ENCODE measurements at regions not wholly inside any gene's neighbourhood (a gene's known extent, or its start where the extent isn't known, plus 50 kb on each side); places are given as distances from the start of the nearest gene placed in this dataset.

DNA sequence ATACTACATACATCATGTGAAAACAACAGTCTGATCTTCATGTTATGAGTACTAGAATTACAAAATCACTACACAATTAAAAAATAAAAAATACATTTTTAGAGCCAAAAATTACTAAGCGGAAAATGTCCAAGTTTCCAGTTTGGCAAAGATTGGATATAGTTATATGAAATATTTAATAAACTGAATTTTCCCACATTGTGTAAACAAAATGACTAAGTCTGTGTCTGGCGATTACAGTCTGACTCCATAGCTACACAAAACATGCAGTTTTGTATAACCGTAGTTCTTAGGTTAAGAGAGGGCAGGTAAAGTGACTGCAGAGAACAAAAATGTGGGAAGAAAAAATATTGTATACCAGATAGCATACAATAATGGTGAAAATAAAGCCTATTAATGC is 59.2 kb upstream of the TMEM47 start:
- TF ChIP-seq POLR2AphosphoS5 (IDR thresholded peaks at IDR 0.05; ENCODE audit: low read depth) (no peak), CTCF (IDR thresholded peaks at IDR 0.05; ENCODE audit: insufficient read depth, low read length) (no peak)
- H3K27me3 ChIP-seq (ENCODE audit: insufficient read depth, poor library complexity, severe bottlenecking) = no peaks in the 10 kb centered on the region
- no peak for DNase-seq (ENCODE audit: low read depth in 1 of 2, low spot score in 1 of 2)
- no peak overlapping the region for H3K27ac ChIP-seq (replicated peaks)
- H3K4me3 ChIP-seq (replicated peaks; ENCODE audit: insufficient read depth, low read length) = no peak overlapping the region

DNA sequence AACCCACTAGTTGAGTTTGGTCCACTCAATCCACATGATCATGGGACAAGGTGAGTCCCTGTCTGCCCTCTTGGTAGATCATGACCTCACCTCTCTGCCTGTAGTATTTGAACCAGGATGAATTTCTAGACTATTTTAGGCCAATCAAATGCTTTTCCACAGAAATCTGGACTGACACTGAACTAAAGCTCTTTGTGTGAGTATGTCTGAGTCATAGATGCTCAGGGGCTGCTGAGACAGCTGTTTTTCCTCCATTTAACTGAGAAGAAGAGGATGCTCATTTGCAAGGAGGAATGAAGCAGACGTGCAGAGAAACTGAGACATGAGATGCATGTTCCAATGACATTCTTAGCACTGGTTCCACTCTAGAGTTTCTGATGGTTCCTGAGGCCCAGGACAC is 77.3 kb upstream of the TMEM47 start:
- Histone ChIP-seq H3K27ac (replicated peaks) (no peak overlapping the region), H3K27me3 (ENCODE audit: insufficient read depth, poor library complexity, severe bottlenecking) (no peaks in the 10 kb centered on the region), H3K4me3 (replicated peaks; ENCODE audit: insufficient read depth, low read length) (no peak overlapping the region)
- TF ChIP-seq CTCF (IDR thresholded peaks at IDR 0.05; ENCODE audit: insufficient read depth, low read length) = no peak
- no peak for TF ChIP-seq SPI1 (IDR thresholded peaks at IDR 0.05; ENCODE audit: borderline replicate concordance, low read depth)
- no peak for TF ChIP-seq POLR2AphosphoS5 (IDR thresholded peaks at IDR 0.05; ENCODE audit: low read depth)
- no peak for TF ChIP-seq REST (IDR thresholded peaks at IDR 0.05; ENCODE audit: insufficient replicate concordance, low read depth)
- TF ChIP-seq GABPA (IDR thresholded peaks at IDR 0.05; ENCODE audit: low read depth) = no peak
- DNase-seq (ENCODE audit: low read depth in 1 of 2, low spot score in 1 of 2) = no peak

DNA sequence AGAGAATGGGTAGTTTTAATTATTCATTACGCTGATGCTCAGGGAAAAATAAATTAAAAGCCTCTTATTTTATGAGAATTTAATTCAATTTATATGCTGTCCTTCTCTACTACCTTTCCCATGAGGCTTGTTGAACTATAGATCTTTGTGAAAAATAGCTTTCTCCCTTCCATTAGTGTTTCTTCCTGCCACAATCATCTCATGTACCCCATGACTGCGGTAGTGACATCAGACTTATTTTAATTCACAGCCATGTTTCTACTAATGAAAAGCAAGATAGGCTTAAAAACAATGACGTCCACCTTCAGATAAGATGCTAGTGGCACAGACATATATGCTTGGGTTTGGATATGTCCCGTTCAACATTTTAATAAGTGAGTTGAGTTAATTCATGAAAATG is 87.4 kb upstream of the TMEM47 start:
- H3K27me3 ChIP-seq (ENCODE audit: insufficient read depth, poor library complexity, severe bottlenecking) = no peaks in the 10 kb centered on the region
- DNase-seq (ENCODE audit: low read depth in 1 of 2, low spot score in 1 of 2) = no peak
- no peak overlapping the region for H3K27ac ChIP-seq (replicated peaks)
- TF ChIP-seq POLR2AphosphoS5 (IDR thresholded peaks at IDR 0.05; ENCODE audit: low read depth) = no peak
- TF ChIP-seq REST (IDR thresholded peaks at IDR 0.05; ENCODE audit: insufficient replicate concordance, low read depth) = no peak
- no peak for TF ChIP-seq SPI1 (IDR thresholded peaks at IDR 0.05; ENCODE audit: borderline replicate concordance, low read depth)
- no peak for TF ChIP-seq GABPA (IDR thresholded peaks at IDR 0.05; ENCODE audit: low read depth)
- no peak for TF ChIP-seq CTCF (IDR thresholded peaks at IDR 0.05; ENCODE audit: insufficient read depth, low read length)
- no peak overlapping the region for H3K4me3 ChIP-seq (replicated peaks; ENCODE audit: insufficient read depth, low read length)

GRCh38 chrX:34749896-34750295 is 92.8 kb upstream of the TMEM47 start:
- no peak for DNase-seq (ENCODE audit: low read depth in 1 of 2, low spot score in 1 of 2)
- no peaks in the 10 kb centered on the region for H3K27me3 ChIP-seq (ENCODE audit: insufficient read depth, poor library complexity, severe bottlenecking)

More at GRCh38 chrX:34749896-34750295, 92.8 kb upstream of the TMEM47 start:
- Histone ChIP-seq H3K27ac (replicated peaks) (no peak overlapping the region), H3K4me3 (replicated peaks; ENCODE audit: insufficient read depth, low read length) (no peak overlapping the region)
- no peak for TF ChIP-seq GABPA (IDR thresholded peaks at IDR 0.05; ENCODE audit: low read depth)
- no peak for TF ChIP-seq POLR2AphosphoS5 (IDR thresholded peaks at IDR 0.05; ENCODE audit: low read depth)
- TF ChIP-seq SPI1 (IDR thresholded peaks at IDR 0.05; ENCODE audit: borderline replicate concordance, low read depth) = no peak

All from HL-60 (cell line).